ENCODE measurements at regions not wholly inside any gene's neighbourhood (a gene's known extent, or its start where the extent isn't known, plus 50 kb on each side); places are given as distances from the start of the nearest gene placed in this dataset.

DNA sequence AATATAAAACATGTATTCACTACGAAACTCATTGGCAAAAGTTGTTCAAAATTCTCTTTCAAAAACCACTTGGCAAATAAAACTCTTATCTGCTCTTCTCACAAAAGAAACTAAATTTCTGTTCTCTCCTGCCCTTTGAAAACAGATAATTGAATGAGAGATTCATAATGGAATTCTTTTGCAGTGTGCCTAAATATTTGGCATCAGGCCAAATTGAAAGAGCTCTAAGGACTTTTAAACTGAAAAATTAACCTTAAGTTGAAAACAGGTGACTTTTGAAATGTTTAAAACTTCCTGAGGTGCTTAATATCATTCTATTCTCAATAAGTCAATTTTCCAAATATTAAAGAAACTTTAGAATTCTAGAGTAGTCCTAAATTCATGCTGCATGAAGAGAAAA, 136.4 kb downstream of the FSCB start:
- no peak for ATAC-seq
- Mint-ChIP-seq H3K4me1 (no peaks in the 10 kb centered on the region), H3K36me3 (no peaks in the 10 kb centered on the region), H3K27ac (no peak overlapping the region), H3K9me3 (peaks cover 15% of the 10 kb centered on the region), H3K4me3 (no peak overlapping the region)
- no peak for DNase-seq (ENCODE audit: low spot score in 2 of 2)

DNA sequence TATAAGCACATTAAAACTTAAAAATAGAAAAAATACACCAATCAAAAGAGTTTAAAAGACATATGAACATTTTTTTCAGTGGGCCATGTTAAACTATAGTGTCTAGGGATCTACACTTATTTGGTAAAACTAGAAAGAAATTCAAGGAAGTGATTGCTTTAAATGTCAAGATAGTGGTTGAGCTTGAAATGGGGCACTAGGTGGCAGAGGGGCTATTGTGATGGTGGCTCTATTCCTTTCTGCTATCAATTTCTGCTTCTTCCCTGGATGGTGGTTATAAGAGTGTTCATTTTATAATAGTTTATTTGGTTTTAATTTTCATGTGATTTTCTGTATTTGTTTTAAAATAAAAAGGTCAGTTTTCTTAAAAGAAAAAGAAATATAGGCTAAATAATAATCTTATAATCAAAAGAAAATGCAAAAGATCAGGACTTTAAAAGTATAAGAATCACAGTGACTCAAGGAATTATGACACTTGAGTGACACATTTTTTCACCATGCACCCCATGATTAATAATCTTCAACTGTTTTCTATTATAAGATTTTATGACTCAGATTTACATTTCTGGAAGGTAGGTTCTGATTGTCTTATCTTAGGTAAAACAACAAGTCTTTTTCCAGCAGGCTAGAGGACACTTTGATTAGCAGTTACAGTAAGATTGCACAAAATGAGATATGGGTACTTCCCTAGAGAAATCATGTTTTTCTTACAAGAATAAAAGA, 137.5 kb downstream of the FSCB start:
- H3K36me3 Mint-ChIP-seq = no peaks in the 10 kb centered on the region
- H3K4me3 Mint-ChIP-seq = no peak overlapping the region
- no peak overlapping the region for H3K27ac Mint-ChIP-seq
- no peak for DNase-seq (ENCODE audit: low spot score in 2 of 2)
- no peak for ATAC-seq
- H3K4me1 Mint-ChIP-seq = no peaks in the 10 kb centered on the region
- peaks cover 17% of the 10 kb centered on the region for H3K9me3 Mint-ChIP-seq

DNA sequence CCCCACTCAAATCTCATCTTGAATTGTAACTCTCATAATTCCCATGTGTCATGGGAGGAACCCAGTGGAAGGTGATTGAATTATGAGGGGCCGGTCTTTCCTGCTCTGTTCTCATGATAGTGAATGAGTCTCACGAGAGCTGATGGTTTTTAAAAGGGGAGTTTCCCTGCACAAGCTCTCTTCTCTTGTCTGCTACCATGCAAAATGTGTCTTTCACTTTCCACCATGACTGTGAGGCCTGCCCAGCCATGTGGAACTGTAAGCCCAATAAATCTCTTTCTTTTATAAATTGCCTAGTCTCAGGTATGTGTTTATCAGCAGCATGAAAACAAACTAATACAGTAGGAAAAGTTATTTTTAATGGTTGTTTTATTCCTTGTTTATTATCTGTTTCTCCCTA, 146.0 kb downstream of the FSCB start:
- DNase-seq (ENCODE audit: low spot score in 2 of 2) = no peak
- Mint-ChIP-seq H3K9me3 (peaks cover 11% of the 10 kb centered on the region), H3K27ac (no peak overlapping the region), H3K36me3 (no peaks in the 10 kb centered on the region), H3K4me1 (no peaks in the 10 kb centered on the region), H3K4me3 (no peak overlapping the region)
- no peak for ATAC-seq

DNA sequence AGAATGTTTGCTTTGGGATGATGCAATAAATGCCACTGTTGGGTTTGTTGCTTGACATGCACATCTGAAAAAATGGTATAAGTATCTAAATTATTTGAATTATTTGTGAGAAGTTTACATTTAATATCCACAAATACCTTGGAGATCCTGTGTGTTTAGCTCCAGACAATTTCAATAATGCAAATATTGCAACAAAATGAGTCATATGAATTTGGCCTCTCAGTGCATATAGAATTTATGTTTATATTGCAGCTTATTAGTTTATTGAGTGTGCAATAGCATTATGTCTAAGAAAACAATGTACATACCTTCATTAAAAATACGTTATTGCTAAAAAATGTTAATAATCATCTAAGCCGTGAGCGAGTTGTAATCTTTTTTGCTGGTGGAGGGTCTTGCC, 153.3 kb downstream of the FSCB start:
- peaks cover 19% of the 10 kb centered on the region for H3K9me3 Mint-ChIP-seq
- DNase-seq (ENCODE audit: low spot score in 2 of 2) (no peak), ATAC-seq (no peak)
- H3K27ac Mint-ChIP-seq = no peak overlapping the region
- H3K4me3 Mint-ChIP-seq = no peak overlapping the region
- no peaks in the 10 kb centered on the region for H3K4me1 Mint-ChIP-seq
- H3K36me3 Mint-ChIP-seq = no peaks in the 10 kb centered on the region

DNA sequence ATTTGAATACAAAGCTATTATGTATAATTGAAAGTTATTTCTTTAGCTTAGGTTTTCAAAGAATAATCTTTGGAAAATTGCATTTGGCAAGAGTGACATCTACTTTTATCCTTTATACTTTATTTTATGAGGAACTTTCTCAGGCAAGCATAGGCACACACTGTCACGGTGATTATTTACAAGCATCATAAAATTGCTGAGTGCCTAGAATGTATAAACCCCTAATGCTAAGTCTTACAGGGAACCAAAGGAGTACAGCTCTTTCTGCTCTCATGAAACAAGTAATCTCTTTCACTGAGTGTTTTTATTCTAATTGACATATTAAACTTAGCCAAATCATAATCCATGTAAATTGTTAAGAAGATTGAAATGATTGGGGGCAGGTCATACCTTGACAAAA, 154.9 kb downstream of the FSCB start:
- H3K4me1 Mint-ChIP-seq = no peaks in the 10 kb centered on the region
- peaks cover 18% of the 10 kb centered on the region for H3K9me3 Mint-ChIP-seq
- H3K4me3 Mint-ChIP-seq = no peak overlapping the region
- H3K36me3 Mint-ChIP-seq = no peaks in the 10 kb centered on the region
- no peak overlapping the region for H3K27ac Mint-ChIP-seq
- DNase-seq (ENCODE audit: low spot score in 2 of 2) (no peak), ATAC-seq (no peak)

DNA sequence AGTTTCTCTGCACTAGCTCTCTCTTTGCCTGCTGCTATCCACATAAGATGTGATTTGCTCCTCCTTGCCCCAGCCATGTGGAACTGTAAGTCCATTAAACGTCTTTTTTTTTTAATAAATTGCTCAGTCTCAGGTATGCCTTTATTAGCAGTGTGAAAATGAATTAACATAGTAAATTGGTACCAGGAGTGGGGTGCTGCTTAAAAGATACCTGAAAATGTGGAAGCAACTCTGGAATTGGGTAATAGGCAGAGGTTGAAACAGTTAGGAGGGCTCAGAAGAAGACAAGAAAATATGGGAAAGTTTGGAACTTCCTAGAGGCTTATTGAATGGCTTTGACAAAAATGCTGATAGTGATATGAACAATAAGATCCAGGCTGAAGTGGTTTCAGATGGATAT, 159.8 kb downstream of the FSCB start:
- ATAC-seq (no peak), DNase-seq (ENCODE audit: low spot score in 2 of 2) (no peak)
- peaks cover 18% of the 10 kb centered on the region for H3K9me3 Mint-ChIP-seq
- H3K4me3 Mint-ChIP-seq = no peak overlapping the region
- H3K27ac Mint-ChIP-seq = no peak overlapping the region
- H3K4me1 Mint-ChIP-seq = no peaks in the 10 kb centered on the region
- H3K36me3 Mint-ChIP-seq = no peaks in the 10 kb centered on the region

DNA sequence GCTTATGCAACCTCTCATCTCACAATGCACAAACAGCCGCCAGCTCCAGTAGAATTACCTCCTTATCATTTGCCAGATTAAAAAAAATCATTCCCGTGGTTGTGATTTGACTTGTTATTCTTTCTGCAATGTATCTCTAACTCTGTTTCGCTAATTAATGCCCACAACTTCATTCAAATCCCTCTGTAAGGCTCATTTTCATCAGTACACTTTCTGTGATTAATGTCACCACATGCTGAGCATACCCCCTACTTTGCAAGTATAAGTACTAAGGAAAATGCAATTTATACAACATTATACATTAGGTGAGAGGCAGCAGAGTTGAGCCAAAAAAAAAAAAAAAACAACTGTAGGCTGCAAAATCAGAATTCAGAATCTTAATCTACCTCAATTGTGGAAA, 166.0 kb downstream of the FSCB start:
- DNase-seq (ENCODE audit: low spot score in 2 of 2) = no peak
- Mint-ChIP-seq H3K4me3 (no peak overlapping the region), H3K36me3 (no peaks in the 10 kb centered on the region), H3K9me3 (peaks cover 13% of the 10 kb centered on the region), H3K27ac (no peak overlapping the region), H3K4me1 (no peaks in the 10 kb centered on the region)
- no peak for ATAC-seq

DNA sequence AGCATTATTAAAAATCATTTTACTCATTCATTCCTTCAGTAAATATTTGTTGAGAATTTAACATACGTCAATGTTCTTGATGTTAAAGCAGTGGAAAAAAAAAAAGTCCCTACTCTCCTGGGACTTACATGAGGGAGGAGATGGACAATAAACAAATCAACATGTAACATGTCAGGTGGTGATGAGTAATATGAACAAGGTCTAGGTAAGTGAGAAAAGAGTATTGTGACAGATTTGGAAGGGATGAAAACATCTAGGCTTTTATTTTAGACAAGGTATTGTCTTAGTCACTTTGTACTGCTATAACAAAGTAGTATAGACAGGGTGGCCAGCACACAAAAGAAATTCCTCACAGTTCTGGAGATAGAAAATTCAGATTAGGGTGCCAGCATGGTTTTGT, 167.2 kb downstream of the FSCB start:
- ATAC-seq = no peak
- Mint-ChIP-seq H3K9me3 (peaks cover 15% of the 10 kb centered on the region), H3K4me3 (no peak overlapping the region), H3K27ac (no peak overlapping the region), H3K36me3 (no peaks in the 10 kb centered on the region), H3K4me1 (no peaks in the 10 kb centered on the region)
- no peak for DNase-seq (ENCODE audit: low spot score in 2 of 2)

DNA sequence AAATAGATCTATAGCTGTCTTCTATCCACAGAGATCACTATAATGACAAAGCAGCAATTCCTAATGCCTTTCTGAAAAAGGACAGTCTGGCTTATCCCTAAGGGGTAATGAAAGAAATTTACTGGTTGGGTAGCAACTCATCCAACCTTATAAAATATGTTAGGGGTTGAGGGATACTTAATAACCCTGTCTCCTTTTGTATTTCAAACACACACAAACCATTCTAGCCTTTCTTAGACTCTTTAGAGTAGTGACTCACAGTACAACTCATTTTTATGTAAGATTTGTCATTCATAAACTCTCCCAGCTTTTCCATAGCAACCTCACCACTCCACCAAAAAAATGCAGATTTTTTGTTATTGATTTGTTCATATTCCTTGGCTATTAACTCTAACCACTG, 167.9 kb downstream of the FSCB start:
- no peak for ATAC-seq
- H3K9me3 Mint-ChIP-seq = peaks cover 15% of the 10 kb centered on the region
- H3K4me1 Mint-ChIP-seq = no peaks in the 10 kb centered on the region
- no peaks in the 10 kb centered on the region for H3K36me3 Mint-ChIP-seq
- H3K27ac Mint-ChIP-seq = no peak overlapping the region
- H3K4me3 Mint-ChIP-seq = no peak overlapping the region
- no peak for DNase-seq (ENCODE audit: low spot score in 2 of 2)

DNA sequence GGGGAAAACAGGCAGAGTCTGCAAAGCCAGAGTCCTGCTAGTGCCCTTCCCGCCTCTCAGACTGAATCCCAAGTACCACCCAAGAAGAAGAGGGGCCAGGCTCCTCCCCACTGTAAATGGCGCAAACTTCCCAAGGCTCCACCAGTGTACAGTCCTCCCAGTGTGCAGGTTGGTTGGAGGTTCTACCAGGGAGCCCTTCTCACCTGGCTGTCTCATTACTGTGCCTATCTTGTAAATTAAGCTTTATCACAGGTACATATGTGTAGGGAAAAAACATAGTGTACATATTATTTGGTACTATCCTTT, 189.7 kb downstream of the FSCB start:
- Mint-ChIP-seq H3K4me3 (no peak overlapping the region), H3K36me3 (no peaks in the 10 kb centered on the region), H3K4me1 (no peaks in the 10 kb centered on the region), H3K9me3 (peaks cover 18% of the 10 kb centered on the region), H3K27ac (no peak overlapping the region)
- no peak for ATAC-seq
- no peak for DNase-seq (ENCODE audit: low spot score in 2 of 2)

DNA sequence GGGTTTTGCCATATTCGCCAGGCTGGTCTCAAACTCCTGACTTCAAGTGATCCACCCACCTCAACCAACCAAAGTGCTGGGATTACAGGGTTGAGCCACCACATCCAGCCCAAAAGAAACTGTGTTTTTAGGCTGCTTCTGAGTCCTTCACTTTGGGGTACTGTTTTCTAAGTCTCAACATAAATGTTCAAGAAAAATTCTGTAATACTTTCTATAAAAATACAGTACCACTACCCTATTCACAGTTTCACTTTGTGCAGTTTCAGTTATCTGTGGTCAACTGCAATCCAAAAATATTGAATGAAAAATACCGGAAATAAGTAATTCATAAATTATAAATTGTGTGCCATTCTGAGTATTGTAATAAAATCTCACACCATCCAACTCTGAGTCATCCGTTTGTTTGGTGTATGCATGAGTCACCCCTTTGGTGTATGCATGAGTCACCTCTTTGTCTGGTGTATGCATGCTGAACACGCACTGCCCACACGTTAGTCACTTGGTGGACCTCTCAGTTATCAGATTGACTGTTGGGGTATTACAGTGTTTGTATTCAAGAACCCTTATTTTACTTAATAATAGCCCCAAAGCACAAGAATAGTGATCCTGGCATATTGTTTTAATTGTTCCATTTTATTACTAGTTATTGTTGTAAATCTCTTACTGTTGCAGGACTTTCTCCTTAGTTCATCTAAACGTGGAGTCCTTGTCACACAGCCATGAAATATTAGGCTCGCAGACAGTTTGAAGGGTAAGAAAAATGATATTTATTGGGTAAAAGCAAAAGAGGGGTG, 190.2 kb downstream of the FSCB start:
- H3K36me3 Mint-ChIP-seq = no peaks in the 10 kb centered on the region
- peaks cover 18% of the 10 kb centered on the region for H3K9me3 Mint-ChIP-seq
- peak; percentile 98 for ATAC-seq
- H3K4me1 Mint-ChIP-seq = no peaks in the 10 kb centered on the region
- no peak for DNase-seq (ENCODE audit: low spot score in 2 of 2)
- no peak overlapping the region for H3K4me3 Mint-ChIP-seq
- H3K27ac Mint-ChIP-seq = no peak overlapping the region

DNA sequence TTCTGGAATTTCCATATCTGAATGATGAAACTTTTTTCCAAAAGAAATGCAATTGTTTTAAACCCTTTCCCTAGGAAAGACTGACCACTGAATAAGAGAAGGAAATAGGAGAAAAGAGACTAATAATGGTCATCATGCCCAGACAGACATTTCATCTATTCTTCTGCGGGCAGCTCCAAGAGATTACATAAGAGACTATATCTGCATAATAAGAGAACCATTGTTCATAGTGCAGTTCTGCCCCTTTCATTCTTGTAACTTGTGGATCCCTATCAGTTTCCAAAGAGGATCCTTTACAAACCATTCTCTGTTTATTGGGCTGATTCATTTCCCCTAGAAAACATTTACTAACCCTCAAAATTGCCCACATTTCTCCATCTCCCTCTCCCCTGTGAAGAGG, 197.8 kb downstream of the FSCB start:
- Mint-ChIP-seq H3K4me3 (no peak overlapping the region), H3K9me3 (peaks cover 15% of the 10 kb centered on the region), H3K36me3 (no peaks in the 10 kb centered on the region), H3K4me1 (no peaks in the 10 kb centered on the region), H3K27ac (no peak overlapping the region)
- ATAC-seq (no peak), DNase-seq (ENCODE audit: low spot score in 2 of 2) (no peak)

DNA sequence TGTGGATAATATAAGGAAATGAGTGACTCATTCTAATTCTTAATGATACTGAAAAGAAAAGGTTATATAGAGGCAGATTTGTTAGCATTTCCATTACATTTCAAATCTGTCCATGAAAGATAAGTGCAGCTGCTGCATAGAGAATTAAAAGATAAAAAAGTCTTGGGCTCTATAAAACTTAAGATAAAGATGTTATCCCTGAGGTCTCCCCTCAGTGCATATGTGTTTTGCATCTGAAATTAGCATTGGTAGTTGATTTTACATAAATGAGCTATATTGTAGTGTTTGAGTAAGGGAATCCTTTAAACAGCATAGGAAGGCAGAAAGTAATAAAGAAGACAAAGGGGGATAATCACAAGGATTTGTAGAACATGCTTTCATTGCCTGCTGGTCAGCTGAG, 206.2 kb downstream of the FSCB start:
- H3K4me3 Mint-ChIP-seq = no peak overlapping the region
- H3K36me3 Mint-ChIP-seq = no peaks in the 10 kb centered on the region
- H3K9me3 Mint-ChIP-seq = peaks cover 8% of the 10 kb centered on the region

DNA sequence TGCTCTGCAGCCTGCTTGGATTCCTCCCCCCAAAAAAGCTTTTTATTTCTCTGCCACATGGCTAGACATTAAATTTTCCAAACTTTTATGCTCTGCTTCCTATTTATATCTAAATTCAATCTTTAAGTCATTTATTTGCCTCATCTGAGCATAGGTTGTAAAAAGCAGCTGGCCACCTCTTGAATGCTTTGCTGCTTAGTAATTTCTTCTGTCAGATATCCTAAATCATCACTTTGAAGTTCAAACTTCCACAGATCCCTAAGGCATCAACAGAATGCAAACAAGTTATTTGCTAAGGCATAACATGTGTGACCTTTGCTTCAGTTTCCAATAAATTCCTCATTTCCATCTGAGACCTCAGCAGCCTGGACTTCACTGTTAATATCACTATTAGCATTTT, 209.6 kb downstream of the FSCB start:
- DNase-seq (ENCODE audit: low spot score in 2 of 2) = no peak
- Mint-ChIP-seq H3K4me3 (no peak overlapping the region), H3K36me3 (no peaks in the 10 kb centered on the region)

More for the DNA sequence above, 206.2 kb downstream of the FSCB start:
- H3K4me1 Mint-ChIP-seq = no peaks in the 10 kb centered on the region
- DNase-seq (ENCODE audit: low spot score in 2 of 2) (no peak), ATAC-seq (no peak)
- H3K27ac Mint-ChIP-seq = no peak overlapping the region

DNA sequence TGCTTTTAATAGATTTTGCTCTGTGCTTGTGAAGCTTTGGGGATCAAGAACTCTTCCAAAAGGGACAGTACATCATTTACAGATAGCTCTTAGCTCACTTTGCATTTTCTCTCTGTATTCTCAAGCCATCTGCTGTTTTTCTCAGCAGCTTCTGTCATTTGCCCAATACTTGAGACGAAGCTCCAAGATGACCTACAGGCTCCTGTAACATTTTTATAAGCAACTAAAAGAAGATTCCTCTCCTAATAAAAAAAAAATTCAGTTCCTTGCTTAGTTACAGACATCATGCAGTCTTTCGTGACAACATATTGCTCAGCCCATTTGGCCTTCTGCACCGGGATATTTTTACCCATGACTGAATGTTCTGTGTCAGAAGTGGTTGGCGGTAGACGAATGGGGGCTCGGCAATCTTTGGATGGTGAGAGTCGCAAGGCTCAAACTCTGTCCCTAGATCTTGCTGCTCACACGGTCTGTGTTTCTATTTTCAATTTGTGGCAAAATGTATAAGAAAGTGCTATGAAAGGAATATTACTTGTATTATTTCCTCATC, 215.6 kb downstream of the FSCB start:
- no peak for DNase-seq (ENCODE audit: low spot score in 2 of 2)
- ATAC-seq = no peak
- no peak overlapping the region for H3K27ac Mint-ChIP-seq
- no peaks in the 10 kb centered on the region for H3K36me3 Mint-ChIP-seq
- H3K4me1 Mint-ChIP-seq = no peaks in the 10 kb centered on the region
- no peak overlapping the region for H3K4me3 Mint-ChIP-seq
- peaks cover 10% of the 10 kb centered on the region for H3K9me3 Mint-ChIP-seq

More for the DNA sequence above, 209.6 kb downstream of the FSCB start:
- H3K9me3 Mint-ChIP-seq = peaks cover 12% of the 10 kb centered on the region
- H3K4me1 Mint-ChIP-seq = no peaks in the 10 kb centered on the region
- no peak overlapping the region for H3K27ac Mint-ChIP-seq
- ATAC-seq = no peak

DNA sequence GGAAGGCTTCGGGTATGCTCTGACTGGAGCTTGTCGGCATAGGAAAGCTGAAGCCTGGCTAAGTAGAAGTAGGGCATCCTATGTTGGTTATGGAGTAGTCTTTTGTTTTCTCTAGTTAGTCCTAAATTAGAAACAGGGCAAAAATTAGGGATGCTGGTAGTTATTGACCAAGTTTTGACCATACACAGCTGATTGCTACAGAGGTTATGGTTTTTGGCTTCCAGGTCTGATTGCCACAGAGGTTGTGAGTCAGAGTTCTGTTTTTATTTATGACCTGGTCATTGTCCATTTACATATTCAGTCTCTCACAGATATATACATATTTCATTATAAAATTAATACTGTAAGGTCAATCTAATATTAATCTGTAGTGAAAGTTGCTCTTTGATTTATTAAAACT, 219.2 kb downstream of the FSCB start:
- no peaks in the 10 kb centered on the region for H3K36me3 Mint-ChIP-seq
- H3K9me3 Mint-ChIP-seq = peaks cover 4% of the 10 kb centered on the region
- DNase-seq (ENCODE audit: low spot score in 2 of 2) (no peak), ATAC-seq (no peak)
- H3K4me1 Mint-ChIP-seq = no peaks in the 10 kb centered on the region
- H3K4me3 Mint-ChIP-seq = no peak overlapping the region
- H3K27ac Mint-ChIP-seq = no peak overlapping the region

All from stimulated activated effector memory CD8-positive, alpha-beta T cell treated with anti-CD3 and anti-CD28 coated beads, Interleukin-12 subunit alpha, Interleukin-12 subunit beta, amount 100 ng/mL, for 72 hours (primary cell).